ENCODE measurements at regions not wholly inside any gene's neighbourhood (a gene's known extent, or its start where the extent isn't known, plus 50 kb on each side); places are given as distances from the start of the nearest gene placed in this dataset.
A peak's percentile ranks its signal among the peaks of the same experiment; 100 is the strongest.

GRCh38 chr6:167506443-167507301 is 181.8 kb downstream of the TTLL2 start (continued):
- TF ChIP-seq ZNF318 (CRISPR knock-in tag; IDR thresholded peaks at IDR 0.05): no peak
- TF ChIP-seq, protein P1, sequence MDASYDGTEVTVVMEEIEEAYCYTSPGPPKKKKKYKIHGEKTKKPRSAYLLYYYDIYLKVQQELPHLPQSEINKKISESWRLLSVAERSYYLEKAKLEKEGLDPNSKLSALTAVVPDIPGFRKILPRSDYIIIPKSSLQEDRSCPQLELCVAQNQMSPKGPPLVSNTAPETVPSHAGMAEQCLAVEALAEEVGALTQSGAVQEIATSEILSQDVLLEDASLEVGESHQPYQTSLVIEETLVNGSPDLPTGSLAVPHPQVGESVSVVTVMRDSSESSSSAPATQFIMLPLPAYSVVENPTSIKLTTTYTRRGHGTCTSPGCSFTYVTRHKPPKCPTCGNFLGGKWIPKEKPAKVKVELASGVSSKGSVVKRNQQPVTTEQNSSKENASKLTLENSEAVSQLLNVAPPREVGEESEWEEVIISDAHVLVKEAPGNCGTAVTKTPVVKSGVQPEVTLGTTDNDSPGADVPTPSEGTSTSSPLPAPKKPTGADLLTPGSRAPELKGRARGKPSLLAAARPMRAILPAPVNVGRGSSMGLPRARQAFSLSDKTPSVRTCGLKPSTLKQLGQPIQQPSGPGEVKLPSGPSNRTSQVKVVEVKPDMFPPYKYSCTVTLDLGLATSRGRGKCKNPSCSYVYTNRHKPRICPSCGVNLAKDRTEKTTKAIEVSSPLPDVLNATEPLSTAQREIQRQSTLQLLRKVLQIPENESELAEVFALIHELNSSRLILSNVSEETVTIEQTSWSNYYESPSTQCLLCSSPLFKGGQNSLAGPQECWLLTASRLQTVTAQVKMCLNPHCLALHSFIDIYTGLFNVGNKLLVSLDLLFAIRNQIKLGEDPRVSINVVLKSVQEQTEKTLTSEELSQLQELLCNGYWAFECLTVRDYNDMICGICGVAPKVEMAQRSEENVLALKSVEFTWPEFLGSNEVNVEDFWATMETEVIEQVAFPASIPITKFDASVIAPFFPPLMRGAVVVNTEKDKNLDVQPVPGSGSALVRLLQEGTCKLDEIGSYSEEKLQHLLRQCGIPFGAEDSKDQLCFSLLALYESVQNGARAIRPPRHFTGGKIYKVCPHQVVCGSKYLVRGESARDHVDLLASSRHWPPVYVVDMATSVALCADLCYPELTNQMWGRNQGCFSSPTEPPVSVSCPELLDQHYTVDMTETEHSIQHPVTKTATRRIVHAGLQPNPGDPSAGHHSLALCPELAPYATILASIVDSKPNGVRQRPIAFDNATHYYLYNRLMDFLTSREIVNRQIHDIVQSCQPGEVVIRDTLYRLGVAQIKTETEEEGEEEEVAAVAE (CRISPR knock-in tag; IDR thresholded peaks at IDR 0.05; ENCODE audit: borderline replicate concordance): no peak
- no peak for TF ChIP-seq ZNF326 (CRISPR knock-in tag; IDR thresholded peaks at IDR 0.05; ENCODE audit: borderline replicate concordance)
- no peak for TF ChIP-seq GMEB2 (CRISPR knock-in tag; IDR thresholded peaks at IDR 0.05; ENCODE audit: low read depth)
- TF ChIP-seq SAP130 (CRISPR knock-in tag; IDR thresholded peaks at IDR 0.05; ENCODE audit: low read depth): peak; percentile 28; the same call in 1 of the 2 replicates
- no peak for TF ChIP-seq HINFP (CRISPR knock-in tag; IDR thresholded peaks at IDR 0.05; ENCODE audit: low read depth)
- TF ChIP-seq MYPOP (CRISPR knock-in tag; IDR thresholded peaks at IDR 0.05): peak; percentile 37; the same call in 1 of the 2 replicates
- 0 out of 2 replicates have a peak, but pooled peaks have one; percentile 31 for TF ChIP-seq ZNF550 (CRISPR knock-in tag; IDR thresholded peaks at IDR 0.05; ENCODE audit: borderline replicate concordance)
- TF ChIP-seq PAX8 (CRISPR knock-in tag; IDR thresholded peaks at IDR 0.05; ENCODE audit: borderline replicate concordance): no peak
